GM21529 (cell line): ENCODE measurements at regions not wholly inside any gene's neighbourhood (a gene's known extent, or its start where the extent isn't known, plus 50 kb on each side); places are given as distances from the start of the nearest gene placed in this dataset.
A peak's percentile ranks its signal among the peaks of the same experiment; 100 is the strongest.

ENCODE experiments used
- ATAC-seq: cut with Tn5 transposase; IDR thresholded peaks from one replicate; pipeline ENCODE4 v1.9.1; 2021; ENCODE audit not compliant: unreplicated experiment

GRCh38 chr2:181828122-181828705 is 63.3 kb upstream of the ITPRID2 start:
- no peak for ATAC-seq

- no peak for ATAC-seq
Observed at GRCh38 chr2:181829230-181829629, 62.3 kb upstream of the ITPRID2 start.

DNA sequence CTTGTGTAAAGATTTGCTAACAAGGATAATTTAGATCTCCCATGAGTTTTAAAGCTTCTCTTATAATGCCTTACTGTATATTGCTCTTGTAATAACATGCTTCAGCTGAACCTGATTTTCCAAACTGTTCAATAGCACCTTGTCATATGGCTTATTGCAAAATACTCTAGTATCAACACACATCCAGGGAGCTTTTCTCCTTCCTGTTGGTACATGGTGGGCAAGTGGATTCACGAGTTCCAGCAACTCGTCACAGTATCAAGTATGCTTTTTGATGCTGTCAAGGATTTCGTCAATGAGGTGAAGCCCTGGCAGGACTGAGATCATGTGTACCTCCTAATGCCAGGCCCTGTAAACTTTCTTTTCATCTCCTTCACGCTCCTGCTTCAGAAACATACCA is 59.5 kb upstream of the ITPRID2 start:
- no peak for ATAC-seq

- ATAC-seq, result peak; percentile 64
Observed at GRCh38 chr2:181836583-181836982, 54.9 kb upstream of the ITPRID2 start.

- no peak for ATAC-seq
Observed at GRCh38 chr2:181837563-181837962, 54.0 kb upstream of the ITPRID2 start.

DNA sequence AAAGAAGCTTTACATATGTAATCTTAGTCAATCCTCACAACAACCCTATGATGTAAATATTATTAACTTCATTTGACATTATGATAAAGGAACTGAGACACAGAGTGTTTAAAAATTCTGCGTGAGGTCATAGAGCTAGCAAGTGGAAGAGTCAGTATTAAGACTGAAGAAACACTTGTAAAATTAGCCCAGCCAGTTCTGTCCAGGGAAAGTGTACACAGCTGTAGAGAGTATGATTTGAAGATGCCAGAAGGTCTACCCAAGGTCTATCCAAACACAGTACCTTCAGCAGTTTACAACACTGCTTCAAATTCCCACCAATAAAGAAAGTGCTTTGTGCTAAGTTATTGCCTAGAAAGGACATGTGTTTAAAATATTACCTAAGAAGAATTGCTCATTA is 51.7 kb upstream of the ITPRID2 start:
- no peak for ATAC-seq

DNA sequence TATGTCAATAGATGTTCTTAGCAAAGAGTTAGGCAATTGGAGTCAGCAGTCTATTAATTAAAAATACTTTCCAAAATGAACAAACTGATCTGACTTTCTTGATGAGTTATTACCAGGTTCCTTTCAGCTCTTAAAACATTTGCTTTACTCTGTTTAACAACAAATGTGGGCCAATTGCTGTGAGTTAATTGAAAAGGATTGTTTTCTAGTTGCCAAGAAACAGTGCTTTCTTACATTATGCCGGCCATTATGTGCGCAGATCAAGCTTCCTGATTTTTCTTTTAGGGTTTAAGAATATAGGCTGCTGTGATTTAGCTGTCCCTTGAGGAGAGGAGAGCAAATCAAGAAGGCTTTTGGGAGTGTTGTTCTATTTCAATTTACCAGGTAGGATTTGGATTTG is 50.5 kb upstream of the ITPRID2 start:
- ATAC-seq, result no peak
